Endodermal cell (in vitro differentiated cells): ENCODE measurements at regions not wholly inside any gene's neighbourhood (a gene's known extent, or its start where the extent isn't known, plus 50 kb on each side); places are given as distances from the start of the nearest gene placed in this dataset.

ENCODE experiments used
- DNase-seq: peaks from one replicate; pipeline ENCODE4 v3.0.0-alpha.2; 2017
- H3K27ac ChIP-seq: 2 replicates; pipeline ENCODE4 v1.5.1; 2013; ENCODE audit warnings: mild to moderate bottlenecking, low read depth, low read length, moderate library complexity
- H3K27me3 ChIP-seq: 2 replicates; pipeline ENCODE4 v1.6.1; 2013; ENCODE audit warnings: mild to moderate bottlenecking, low read length, moderate library complexity; ENCODE audit not compliant: insufficient read depth, control insufficient read depth, poor library complexity, severe bottlenecking
- H3K36me3 ChIP-seq: 2 replicates; pipeline ENCODE4 v1.7.0; 2013; ENCODE audit warnings: mild to moderate bottlenecking, low read length, moderate library complexity; ENCODE audit not compliant: control insufficient read depth, insufficient read depth
- H3K4me1 ChIP-seq: one replicate; pipeline ENCODE4 v1.7.0; 2013; ENCODE audit warnings: low read length; ENCODE audit not compliant: control insufficient read depth, insufficient read depth
- H3K4me3 ChIP-seq: 2 replicates; pipeline ENCODE4 v1.5.1; 2013; ENCODE audit warnings: mild to moderate bottlenecking, low read length, moderate library complexity
- H3K9ac ChIP-seq: 2 replicates; pipeline ENCODE4 v1.6.1; 2013; ENCODE audit warnings: mild to moderate bottlenecking, low read length, moderate library complexity; ENCODE audit not compliant: poor library complexity, severe bottlenecking; ENCODE audit errors: extremely low read depth
- H3K9me3 ChIP-seq: 2 replicates; pipeline ENCODE4 v1.6.1; 2013; ENCODE audit warnings: mild to moderate bottlenecking, low read length, moderate library complexity; ENCODE audit not compliant: control insufficient read depth
- H3K27ac Mint-ChIP-seq: 2 replicates; pipeline ENCODE4 v1.8.0; 2020; ENCODE audit warnings: mixed read lengths
- H3K27me3 Mint-ChIP-seq: 2 replicates; pipeline ENCODE4 v1.8.0; 2021; ENCODE audit warnings: mild to moderate bottlenecking, mixed read lengths; ENCODE audit not compliant: insufficient read depth
- H3K36me3 Mint-ChIP-seq: 2 replicates; pipeline ENCODE4 v1.8.0; 2020; ENCODE audit warnings: low read depth, mixed read lengths
- H3K4me1 Mint-ChIP-seq: 2 replicates; pipeline ENCODE4 v1.8.0; 2020; ENCODE audit warnings: mixed read lengths
- H3K4me3 Mint-ChIP-seq: 2 replicates; pipeline ENCODE4 v1.8.0; 2020; ENCODE audit warnings: mild to moderate bottlenecking, moderate library complexity, mixed read lengths
- H3K9me3 Mint-ChIP-seq: 2 replicates; pipeline ENCODE4 v1.8.0; 2020; ENCODE audit warnings: mild to moderate bottlenecking, mixed read lengths
- CTCF ChIP-seq: fragments of 200-600 bp; sonication (generic); conservative IDR thresholded peaks from 2 replicates; pipeline ENCODE4 v1.5.0; 2021; ENCODE audit warnings: antibody characterized with exemption, mild to moderate bottlenecking
- WGBS, 2 experiments: methylation state at CpG; one replicate each; pipeline versions ENCODE4 v1.1.5 to v1.1.7; 2013; ENCODE audit warnings: missing lambda C conversion rate in 2 of 2, mixed read lengths in 1 of 2; ENCODE audit not compliant: insufficient coverage in 1 of 2, insufficient read length in 1 of 2; 5-methylcytosine and 5-hydroxymethylcytosine counted together

GRCh38 chr1:200302921-200303290 lies 106.9 kb downstream of the ZNF281 start:
- Mint-ChIP-seq H3K9me3 (no peaks in the 10 kb centered on the region), H3K4me1 (peaks cover 23% of the 10 kb centered on the region), H3K4me3 (peak overlapping the region; percentile 58), H3K27ac (no peak overlapping the region), H3K36me3 (no peaks in the 10 kb centered on the region), H3K27me3 (peaks cover 32% of the 10 kb centered on the region)
- Histone ChIP-seq H3K36me3 (no peaks in the 10 kb centered on the region), H3K9me3 (no peaks in the 10 kb centered on the region), H3K27ac (no peak overlapping the region), H3K9ac (no peak overlapping the region), H3K4me3 (peak overlapping the region; percentile 85), H3K4me1 (no peaks in the 10 kb centered on the region), H3K27me3 (peaks cover 35% of the 10 kb centered on the region)
- 16 to 39% methylated on average over 5 to 12 of the region's 13 CpGs for WGBS, 2 experiments
- peak; percentile 69 for DNase-seq
- TF ChIP-seq CTCF: no peak

GRCh38 chr1:200302192-200302920 lies 107.5 kb downstream of the ZNF281 start:
- H3K9ac ChIP-seq: peak overlapping the region; percentile 27
- no peaks in the 10 kb centered on the region for H3K9me3 Mint-ChIP-seq
- no peaks in the 10 kb centered on the region for H3K9me3 ChIP-seq
- no peaks in the 10 kb centered on the region for H3K4me1 ChIP-seq
- H3K27ac Mint-ChIP-seq: no peak overlapping the region
- H3K4me1 Mint-ChIP-seq: peaks cover 21% of the 10 kb centered on the region
- DNase-seq: peak; percentile 73
- TF ChIP-seq CTCF: peak; percentile 19
- peak overlapping the region; percentile 58 for H3K4me3 Mint-ChIP-seq
- H3K4me3 ChIP-seq: peak overlapping the region; percentile 85
- WGBS, 2 experiments: 3% methylated on average over 18 to 36 of the region's 36 CpGs
- H3K27ac ChIP-seq: no peak overlapping the region
- no peaks in the 10 kb centered on the region for H3K36me3 ChIP-seq
- H3K27me3 Mint-ChIP-seq: peaks cover 32% of the 10 kb centered on the region
- H3K27me3 ChIP-seq: peaks cover 35% of the 10 kb centered on the region
- no peaks in the 10 kb centered on the region for H3K36me3 Mint-ChIP-seq

- Histone ChIP-seq H3K27me3 (peaks cover 35% of the 10 kb centered on the region), H3K27ac (no peak overlapping the region), H3K4me3 (no peak overlapping the region), H3K9ac (no peak overlapping the region), H3K9me3 (no peaks in the 10 kb centered on the region), H3K36me3 (no peaks in the 10 kb centered on the region), H3K4me1 (no peaks in the 10 kb centered on the region)
- WGBS, 2 experiments: 95 to 97% methylated on average over 3 of the region's 3 CpGs
- peaks cover 21% of the 10 kb centered on the region for H3K4me1 Mint-ChIP-seq
- DNase-seq: no peak
- TF ChIP-seq CTCF: no peak
- peaks cover 32% of the 10 kb centered on the region for H3K27me3 Mint-ChIP-seq
- no peak overlapping the region for H3K27ac Mint-ChIP-seq
- no peaks in the 10 kb centered on the region for H3K36me3 Mint-ChIP-seq
- H3K4me3 Mint-ChIP-seq: no peak overlapping the region
- no peaks in the 10 kb centered on the region for H3K9me3 Mint-ChIP-seq
Measured at GRCh38 chr1:200301152-200301551, 108.7 kb downstream of the ZNF281 start.
